GM12878 (cell line): ENCODE measurements at regions not wholly inside any gene's neighbourhood (a gene's known extent, or its start where the extent isn't known, plus 50 kb on each side); places are given as distances from the start of the nearest gene placed in this dataset.

ENCODE experiments used
- ATAC-seq: fragments of 200-7000 bp; cut with Tn5 transposase; 3 replicates; pipeline ENCODE4 v1.9.1; 2020; ENCODE audit warnings: mild to moderate bottlenecking, moderate library complexity
- BruUV-seq: library from RNA; stranded (reverse); fragments of 400-500 nt; replicated peaks from 2 replicates; lab custom pipeline; 2021; lab: Mats Ljungman, UMichigan
- CTCF ChIA-PET: fragments of 300-600 bp; sonication (Branson Sonifier 250); formaldehyde crosslinking; extraction: SDS; loops from one replicate; lab custom pipeline; 2021; ENCODE audit warnings: inconsistent platforms; lab: Yijun Ruan, JAX
- POLR2A ChIA-PET: fragments of 350-600 bp; formaldehyde crosslinking; extraction: SDS; loops from one replicate; lab custom pipeline; 2021; ENCODE audit warnings: inconsistent platforms; lab: Charles Lee
- RAD21 ChIA-PET: fragments of 300-600 bp; sonication (Branson Sonifier 250); formaldehyde crosslinking; loops from one replicate; lab custom pipeline; 2023; ENCODE audit warnings: antibody characterized with exemption; ENCODE audit not compliant: unreplicated experiment; lab: Charles Lee
- SMC1A ChIA-PET: fragments of 300-600 bp; sonication (Branson Sonifier 250); formaldehyde crosslinking; loops from one replicate; lab custom pipeline; 2023; ENCODE audit not compliant: unreplicated experiment, uncharacterized antibody; lab: Charles Lee
- DNase-seq: peaks from one replicate; pipeline ENCODE4 v3.0.0-alpha.2; 2011; ENCODE audit warnings: low read depth, low spot score
- FAIRE-seq: peaks from 3 replicates; lab custom pipeline; 2011; peaks lifted over from hg19 to GRCh38; lab: Jason Lieb, UNC
- H2AFZ ChIP-seq: 2 replicates; pipeline ENCODE4 v1.6.0; 2011; ENCODE audit warnings: low read depth, low read length, control low read depth; ENCODE audit not compliant: control insufficient read depth
- H3K27ac ChIP-seq: 2 replicates; pipeline ENCODE4 v1.5.1; 2011; ENCODE audit warnings: control low read depth; ENCODE audit not compliant: control insufficient read depth, insufficient read depth
- H3K27me3 ChIP-seq, 2 experiments: replicated peaks in 1 of 2; 2 replicates each; pipeline versions ENCODE4 v1.6.0 to v1.6.1; 2011; ENCODE audit warnings: low read length in 1 of 2; ENCODE audit not compliant: control insufficient read depth in 2 of 2, insufficient read depth in 2 of 2
- H3K36me3 ChIP-seq, 2 experiments: 2 replicates each; pipeline ENCODE4 v1.5.1; 2011; ENCODE audit warnings: low read length in 1 of 2; ENCODE audit not compliant: control insufficient read depth in 2 of 2, insufficient read depth in 2 of 2
- H3K4me1 ChIP-seq: 2 replicates; pipeline ENCODE4 v1.6.1; 2011; ENCODE audit warnings: mild to moderate bottlenecking, low read length, moderate library complexity, mixed read lengths; ENCODE audit not compliant: control insufficient read depth, insufficient read depth
- H3K4me2 ChIP-seq: 2 replicates; pipeline ENCODE4 v1.6.0; 2011; ENCODE audit warnings: control low read depth; ENCODE audit not compliant: control insufficient read depth, insufficient read depth
- H3K4me3 ChIP-seq: fragments of 200-600 bp; sonication (generic); 2 replicates; pipeline ENCODE4 v1.5.1; 2016
- H3K79me2 ChIP-seq: 2 replicates; pipeline ENCODE4 v1.6.0; 2011; ENCODE audit warnings: low read length; ENCODE audit not compliant: control insufficient read depth, insufficient read depth
- H3K9ac ChIP-seq: 2 replicates; pipeline ENCODE4 v1.8.0; 2011; ENCODE audit warnings: low read length, control low read depth, mixed read lengths; ENCODE audit not compliant: control insufficient read depth, insufficient read depth
- H3K9me3 ChIP-seq: replicated peaks from 3 replicates; pipeline ENCODE4 v1.5.1; 2011; ENCODE audit warnings: mild to moderate bottlenecking, low read length; ENCODE audit not compliant: control insufficient read depth, insufficient read depth
- H4K20me1 ChIP-seq: 2 replicates; pipeline ENCODE4 v1.6.0; 2011; ENCODE audit not compliant: control insufficient read depth, insufficient read depth
- CEBPB ChIP-seq, 2 experiments: fragments of 150-350 bp in 1 of 2; IDR thresholded peaks; 2 replicates each; pipeline ENCODE4 v1.6.1; 2012 to 2014; ENCODE audit warnings: low read depth in 2 of 2, low read length in 2 of 2, borderline replicate concordance in 1 of 2, inconsistent platforms in 1 of 2
- CREB1 ChIP-seq: IDR thresholded peaks from 2 replicates; pipeline ENCODE4 v1.6.1; 2012; ENCODE audit warnings: low read depth, mild to moderate bottlenecking, inconsistent platforms
- EED ChIP-seq: sonication (generic); IDR thresholded peaks from 2 replicates; pipeline ENCODE4 v1.6.1; 2016; ENCODE audit warnings: antibody characterized with exemption, low read depth
- GATAD2B ChIP-seq: fragments of 450-650 bp; conservative IDR thresholded peaks from 2 replicates; pipeline ENCODE4 v1.6.1; 2017; ENCODE audit warnings: low read depth, mild to moderate bottlenecking, moderate library complexity
- KDM1A ChIP-seq: fragments of 200-600 bp; sonication (generic); IDR thresholded peaks from 2 replicates; pipeline ENCODE4 v1.6.1; 2016; ENCODE audit warnings: borderline replicate concordance
- PML ChIP-seq: IDR thresholded peaks from 2 replicates; pipeline ENCODE4 v1.6.1; 2012; ENCODE audit warnings: low read length, inconsistent platforms
- RAD21 ChIP-seq: IDR thresholded peaks from 2 replicates; pipeline ENCODE4 v1.6.1; 2011; ENCODE audit warnings: mild to moderate bottlenecking, low read depth, low read length, moderate library complexity; ENCODE audit not compliant: insufficient read depth
- SMARCA5 ChIP-seq: fragments of 450-650 bp; IDR thresholded peaks from 2 replicates; pipeline ENCODE4 v1.6.1; 2017; ENCODE audit warnings: mild to moderate bottlenecking
- SPI1 ChIP-seq: IDR thresholded peaks from 2 replicates; pipeline ENCODE4 v1.6.1; 2011; ENCODE audit warnings: low read depth, mild to moderate bottlenecking, low read length, moderate library complexity, borderline replicate concordance; ENCODE audit not compliant: insufficient read depth
- TCF12 ChIP-seq: IDR thresholded peaks from 2 replicates; pipeline ENCODE4 v1.6.1; 2011; ENCODE audit warnings: low read depth, mild to moderate bottlenecking, low read length
- ZNF592 ChIP-seq: fragments of 450-650 bp; IDR thresholded peaks from 2 replicates; pipeline ENCODE4 v1.6.1; 2017; ENCODE audit warnings: mild to moderate bottlenecking, moderate library complexity
- WGBS: methylation state at CpG from one replicate; pipeline ENCODE4 v1.1.6; 2016; ENCODE audit warnings: low lambda C conversion rate; ENCODE audit not compliant: insufficient replicate concordance, insufficient coverage; ENCODE audit errors: missing lambda C conversion rate; 5-methylcytosine and 5-hydroxymethylcytosine counted together
- in situ Hi-C: fragments of 300-500 bp; cut with MboI; formaldehyde crosslinking; loops from 9 replicates; pipeline ENCODE4 v1.14.3; 2018; ENCODE audit warnings: mixed read lengths
- intact Hi-C: fragments of 100-400 bp; cut with micrococcal nuclease; formaldehyde crosslinking; loops from one replicate; pipeline ENCODE4 v1.14.2; 2022; ENCODE audit not compliant: unreplicated experiment
- TF ChIP-seq, protein P1 (sequence below): fragments of 450-650 bp; IDR thresholded peaks from 2 replicates; pipeline ENCODE4 v1.6.1; 2016; ENCODE audit warnings: mild to moderate bottlenecking, moderate library complexity, borderline replicate concordance

DNA sequence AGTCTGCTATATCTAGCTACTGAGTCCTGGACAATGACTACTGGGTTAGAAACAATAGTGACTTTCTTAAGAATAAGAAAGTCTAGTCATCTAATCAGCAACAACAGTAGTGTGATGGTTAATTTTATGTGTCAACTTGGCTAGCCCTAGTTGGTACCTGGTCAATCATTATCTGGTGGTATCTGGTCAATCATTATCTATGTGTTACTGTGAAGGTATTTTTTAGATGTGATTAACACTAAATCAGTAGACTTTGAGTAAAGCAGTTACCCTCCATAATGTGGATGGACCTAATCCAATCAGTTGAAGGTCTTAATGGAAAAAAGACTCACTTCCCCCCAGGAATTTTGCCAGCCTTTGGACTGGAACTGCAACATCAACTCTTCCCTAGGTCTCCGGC is 312.6 kb downstream of the SIPA1L2 start:
- Histone ChIP-seq H3K4me1 (no peaks in the 10 kb centered on the region), H2AFZ (no peak overlapping the region), H3K4me3 (no peak overlapping the region), H3K4me2 (no peak overlapping the region), H4K20me1 (no peaks in the 10 kb centered on the region), H3K79me2 (no peaks in the 10 kb centered on the region), H3K36me3 (no peaks in the 10 kb centered on the region), H3K27me3 (no peaks in the 10 kb centered on the region), H3K9me3 (no peaks in the 10 kb centered on the region), H3K27ac (no peak overlapping the region), H3K9ac (no peak overlapping the region)
- in situ Hi-C loops: no loop called here
- FAIRE-seq: no peak
- TF ChIP-seq, protein P1, sequence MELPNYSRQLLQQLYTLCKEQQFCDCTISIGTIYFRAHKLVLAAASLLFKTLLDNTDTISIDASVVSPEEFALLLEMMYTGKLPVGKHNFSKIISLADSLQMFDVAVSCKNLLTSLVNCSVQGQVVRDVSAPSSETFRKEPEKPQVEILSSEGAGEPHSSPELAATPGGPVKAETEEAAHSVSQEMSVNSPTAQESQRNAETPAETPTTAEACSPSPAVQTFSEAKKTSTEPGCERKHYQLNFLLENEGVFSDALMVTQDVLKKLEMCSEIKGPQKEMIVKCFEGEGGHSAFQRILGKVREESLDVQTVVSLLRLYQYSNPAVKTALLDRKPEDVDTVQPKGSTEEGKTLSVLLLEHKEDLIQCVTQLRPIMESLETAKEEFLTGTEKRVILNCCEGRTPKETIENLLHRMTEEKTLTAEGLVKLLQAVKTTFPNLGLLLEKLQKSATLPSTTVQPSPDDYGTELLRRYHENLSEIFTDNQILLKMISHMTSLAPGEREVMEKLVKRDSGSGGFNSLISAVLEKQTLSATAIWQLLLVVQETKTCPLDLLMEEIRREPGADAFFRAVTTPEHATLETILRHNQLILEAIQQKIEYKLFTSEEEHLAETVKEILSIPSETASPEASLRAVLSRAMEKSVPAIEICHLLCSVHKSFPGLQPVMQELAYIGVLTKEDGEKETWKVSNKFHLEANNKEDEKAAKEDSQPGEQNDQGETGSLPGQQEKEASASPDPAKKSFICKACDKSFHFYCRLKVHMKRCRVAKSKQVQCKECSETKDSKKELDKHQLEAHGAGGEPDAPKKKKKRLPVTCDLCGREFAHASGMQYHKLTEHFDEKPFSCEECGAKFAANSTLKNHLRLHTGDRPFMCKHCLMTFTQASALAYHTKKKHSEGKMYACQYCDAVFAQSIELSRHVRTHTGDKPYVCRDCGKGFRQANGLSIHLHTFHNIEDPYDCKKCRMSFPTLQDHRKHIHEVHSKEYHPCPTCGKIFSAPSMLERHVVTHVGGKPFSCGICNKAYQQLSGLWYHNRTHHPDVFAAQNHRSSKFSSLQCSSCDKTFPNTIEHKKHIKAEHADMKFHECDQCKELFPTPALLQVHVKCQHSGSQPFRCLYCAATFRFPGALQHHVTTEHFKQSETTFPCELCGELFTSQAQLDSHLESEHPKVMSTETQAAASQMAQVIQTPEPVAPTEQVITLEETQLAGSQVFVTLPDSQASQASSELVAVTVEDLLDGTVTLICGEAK: no peak
- no peak for TF ChIP-seq PML
- no peak for TF ChIP-seq SMARCA5
- no peak for TF ChIP-seq TCF12
- no peak for TF ChIP-seq ZNF592
- TF ChIP-seq EED: no peak
- no peak for TF ChIP-seq SPI1
- TF ChIP-seq GATAD2B: no peak
- TF ChIP-seq CREB1: no peak
- TF ChIP-seq RAD21: no peak
- no peak for TF ChIP-seq KDM1A
- no peak for TF ChIP-seq CEBPB (IDR thresholded peaks at IDR 0.05; ENCODE audit: borderline replicate concordance in 1 of 2, low read depth in 2 of 2, low read length in 2 of 2)
- no peak for ATAC-seq
- intact Hi-C loops: no loop called here
- ChIA-PET SMC1A (no interaction called here), POLR2A (no interaction called here), RAD21 (no interaction called here), CTCF (no interaction called here)
- 92% methylated on average over 1 of the region's 1 CpG for WGBS
- no peak for DNase-seq
- BruUV-seq: no TSS peak
